ENCODE measurements at regions not wholly inside any gene's neighbourhood (a gene's known extent, or its start where the extent isn't known, plus 50 kb on each side); places are given as distances from the start of the nearest gene placed in this dataset.

- Histone ChIP-seq H3K9me3 (no peaks in the 10 kb centered on the region), H3K27ac (no peak overlapping the region), H3K4me1 (ENCODE audit: control insufficient read depth in 1 of 2, insufficient read depth in 1 of 2, low read depth in 1 of 2, low read length in 1 of 2) (no peaks in the 10 kb centered on the region), H3K4me3 (ENCODE audit: low read depth in 1 of 2, low read length in 1 of 2) (no peak overlapping the region), H3K36me3 (no peaks in the 10 kb centered on the region), H3K27me3 (peaks cover 5% of the 10 kb centered on the region)
- no peak for TF ChIP-seq CTCF (IDR thresholded peaks at IDR 0.05)
These were observed 62.9 kb upstream of the OPN4 start for GRCh38 chr10:86591436-86591835.

- H3K9me3 ChIP-seq: no peaks in the 10 kb centered on the region
- no peak for TF ChIP-seq CTCF (IDR thresholded peaks at IDR 0.05)
- H3K27me3 ChIP-seq: peaks cover 5% of the 10 kb centered on the region
- H3K36me3 ChIP-seq: no peaks in the 10 kb centered on the region
- no peak overlapping the region for H3K27ac ChIP-seq
- H3K4me1 ChIP-seq (ENCODE audit: control insufficient read depth in 1 of 2, insufficient read depth in 1 of 2, low read depth in 1 of 2, low read length in 1 of 2): no peaks in the 10 kb centered on the region
- H3K4me3 ChIP-seq (ENCODE audit: low read depth in 1 of 2, low read length in 1 of 2): no peak overlapping the region
These were observed 61.9 kb upstream of the OPN4 start for GRCh38 chr10:86592413-86592812.

- H3K27me3 ChIP-seq: peaks cover 5% of the 10 kb centered on the region
- no peaks in the 10 kb centered on the region for H3K4me1 ChIP-seq (ENCODE audit: control insufficient read depth in 1 of 2, insufficient read depth in 1 of 2, low read depth in 1 of 2, low read length in 1 of 2)
- H3K9me3 ChIP-seq: no peaks in the 10 kb centered on the region
- H3K27ac ChIP-seq: no peak overlapping the region
- no peak for TF ChIP-seq CTCF (IDR thresholded peaks at IDR 0.05)
- H3K4me3 ChIP-seq (ENCODE audit: low read depth in 1 of 2, low read length in 1 of 2): no peak overlapping the region
- no peaks in the 10 kb centered on the region for H3K36me3 ChIP-seq
These were observed 59.8 kb upstream of the OPN4 start for GRCh38 chr10:86594535-86594934.

- TF ChIP-seq CTCF (IDR thresholded peaks at IDR 0.05): no peak
- Histone ChIP-seq H3K27ac (no peak overlapping the region), H3K27me3 (peaks cover 5% of the 10 kb centered on the region), H3K4me3 (ENCODE audit: low read depth in 1 of 2, low read length in 1 of 2) (no peak overlapping the region), H3K36me3 (no peaks in the 10 kb centered on the region), H3K9me3 (no peaks in the 10 kb centered on the region), H3K4me1 (ENCODE audit: control insufficient read depth in 1 of 2, insufficient read depth in 1 of 2, low read depth in 1 of 2, low read length in 1 of 2) (no peaks in the 10 kb centered on the region)
These were observed 58.9 kb upstream of the OPN4 start for GRCh38 chr10:86595496-86595895.

- no peak for TF ChIP-seq CTCF (IDR thresholded peaks at IDR 0.05)
- Histone ChIP-seq H3K9me3 (no peaks in the 10 kb centered on the region), H3K36me3 (no peaks in the 10 kb centered on the region), H3K27ac (no peak overlapping the region), H3K27me3 (peaks cover 4% of the 10 kb centered on the region), H3K4me1 (ENCODE audit: control insufficient read depth in 1 of 2, insufficient read depth in 1 of 2, low read depth in 1 of 2, low read length in 1 of 2) (no peaks in the 10 kb centered on the region), H3K4me3 (ENCODE audit: low read depth in 1 of 2, low read length in 1 of 2) (no peak overlapping the region)
These were observed 58.1 kb upstream of the OPN4 start for GRCh38 chr10:86596266-86596665.

GRCh38 chr10:86597306-86597705 is 57.0 kb upstream of the OPN4 start:
- H3K4me3 ChIP-seq (ENCODE audit: low read depth in 1 of 2, low read length in 1 of 2): no peak overlapping the region
- no peaks in the 10 kb centered on the region for H3K36me3 ChIP-seq
- no peak overlapping the region for H3K27ac ChIP-seq
- TF ChIP-seq CTCF (IDR thresholded peaks at IDR 0.05): no peak
- no peaks in the 10 kb centered on the region for H3K4me1 ChIP-seq (ENCODE audit: control insufficient read depth in 1 of 2, insufficient read depth in 1 of 2, low read depth in 1 of 2, low read length in 1 of 2)
- no peaks in the 10 kb centered on the region for H3K27me3 ChIP-seq
- no peaks in the 10 kb centered on the region for H3K9me3 ChIP-seq
